ENCODE measurements at regions not wholly inside any gene's neighbourhood (a gene's known extent, or its start where the extent isn't known, plus 50 kb on each side); places are given as distances from the start of the nearest gene placed in this dataset.
"Not testable (repeated sequence)": the region's sequence is repeated elsewhere in the genome, so short reads cannot be mapped to it uniquely, and the experiment has no call there.

GRCh38 chr7:36060388-36060787 lies 92.7 kb upstream of the EEPD1 start:
- not testable (repeated sequence) for TF ChIP-seq POLR2AphosphoS5 (IDR thresholded peaks at IDR 0.05; ENCODE audit: insufficient read depth, low read depth, low read length); CTCF (IDR thresholded peaks at IDR 0.05; ENCODE audit: extremely low read depth in 1 of 2, insufficient read depth in 1 of 2, low read depth in 1 of 2, low read length in 2 of 2); MYC (IDR thresholded peaks at IDR 0.05; ENCODE audit: low read depth, low read length)

Measured in endothelial cell of umbilical vein (primary cell).